Anterior cingulate cortex (tissue), 58 donors: ENCODE measurements at regions not wholly inside any gene's neighbourhood (a gene's known extent, or its start where the extent isn't known, plus 50 kb on each side); places are given as distances from the start of the nearest gene placed in this dataset.
A peak's percentile ranks its signal among the peaks of the same experiment; 100 is the strongest.
"Not testable (repeated sequence)": the region's sequence is repeated elsewhere in the genome, so short reads cannot be mapped to it uniquely, and the experiment has no call there.

Experiments used
- DNase-seq, 58 donors: peaks; one replicate each; lab custom pipeline; 2025; lab: John Stamatoyannopoulos, UW

DNA sequence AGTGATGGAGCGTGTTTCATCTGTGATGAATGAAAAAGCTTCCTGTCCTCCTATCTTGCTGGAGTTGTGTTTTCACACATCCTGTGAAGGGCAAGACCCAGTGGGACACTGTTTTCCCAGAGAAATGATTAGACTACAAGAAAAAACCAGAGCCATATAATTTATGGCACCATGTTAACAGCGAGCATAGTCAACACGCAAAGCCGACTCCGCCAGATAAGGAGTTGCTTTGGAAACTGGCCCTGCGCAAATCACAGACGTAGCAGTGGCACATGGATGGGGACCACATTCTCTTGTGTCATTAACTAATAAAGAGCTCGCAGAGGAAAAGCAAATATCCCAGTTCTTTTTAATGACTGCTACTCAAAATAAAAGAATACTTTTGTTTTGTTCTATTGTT is 471.2 kb upstream of the RUNX1 start:
- DNase-seq: no peak

DNA sequence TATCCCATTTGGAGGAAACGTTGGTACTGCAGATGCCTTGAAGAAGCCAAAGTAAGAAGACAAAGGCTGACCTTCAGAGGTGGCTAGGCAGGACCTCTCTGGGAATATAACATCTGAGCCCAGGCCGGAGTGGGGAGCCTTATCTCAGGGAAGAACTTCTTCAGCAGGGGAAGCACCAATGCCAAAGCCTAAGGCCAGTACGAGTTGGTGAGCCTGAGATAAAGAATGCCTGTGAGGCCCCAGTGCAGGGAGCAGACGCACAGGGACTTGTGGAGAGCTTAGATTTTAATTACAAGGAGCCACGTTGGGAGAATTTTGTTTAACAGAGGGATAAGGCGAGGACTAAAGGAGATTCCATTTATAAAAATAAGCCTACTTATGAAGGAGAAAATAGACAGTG is 468.8 kb upstream of the RUNX1 start:
- no peak for DNase-seq

DNA sequence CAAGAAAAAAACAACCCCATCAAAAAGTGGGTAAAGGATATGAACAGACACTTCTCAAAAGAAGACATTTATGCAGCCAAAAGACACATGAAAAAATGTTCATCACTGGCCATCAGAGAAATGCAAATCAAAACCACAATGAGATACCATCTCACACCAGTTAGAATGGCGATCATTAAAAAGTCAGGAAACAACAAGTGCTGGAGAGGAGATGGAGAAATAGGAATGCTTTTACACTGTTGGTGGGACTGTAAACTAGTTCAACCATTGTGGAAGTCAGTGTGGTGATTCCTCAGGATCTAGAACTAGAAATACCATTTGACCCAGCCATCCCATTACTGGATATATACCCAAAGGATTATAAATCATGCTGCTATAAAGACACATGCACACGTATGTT is 467.2 kb upstream of the RUNX1 start:
- DNase-seq: not testable (repeated sequence)

DNA sequence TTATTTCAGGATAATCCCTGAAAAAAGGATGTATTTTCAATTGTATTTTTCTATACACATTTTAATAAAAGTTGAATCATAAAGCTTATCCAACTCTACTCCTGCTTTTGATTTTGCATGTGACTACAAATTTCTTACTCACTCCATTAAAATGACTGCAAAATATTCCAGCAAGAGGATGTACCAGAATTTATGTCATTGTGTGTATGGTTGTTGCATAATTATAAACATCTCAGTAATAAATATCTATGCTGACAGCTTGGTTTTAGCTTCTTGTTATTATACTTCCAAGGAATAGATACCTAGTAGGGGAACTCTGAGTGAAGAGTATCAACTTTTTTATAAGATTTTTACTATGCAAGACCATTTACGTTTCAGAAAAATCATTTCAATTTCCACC is 463.2 kb upstream of the RUNX1 start:
- DNase-seq: no peak

DNA sequence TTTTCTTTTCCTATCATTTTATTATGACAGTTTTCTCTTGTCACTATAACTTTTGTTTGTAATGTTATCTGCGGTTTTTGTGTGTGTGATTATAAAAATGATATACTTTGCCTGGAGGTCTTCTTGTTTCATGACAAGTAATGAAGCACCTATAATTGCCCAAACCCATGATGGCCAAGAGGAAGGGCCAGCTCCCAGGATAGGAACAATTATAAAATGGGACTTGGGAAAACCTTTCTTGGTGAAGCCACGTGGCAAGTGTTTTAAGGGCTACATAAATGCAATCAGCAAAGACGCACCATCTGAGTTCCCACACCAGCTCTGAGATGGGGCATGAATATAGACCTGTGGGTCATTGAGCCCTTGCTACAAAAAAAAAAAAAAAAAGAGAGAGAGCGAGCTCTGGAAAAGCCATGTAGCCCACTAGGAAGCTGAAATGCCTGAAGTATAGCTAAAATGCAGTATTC is 462.6 kb upstream of the RUNX1 start:
- no peak for DNase-seq

DNA sequence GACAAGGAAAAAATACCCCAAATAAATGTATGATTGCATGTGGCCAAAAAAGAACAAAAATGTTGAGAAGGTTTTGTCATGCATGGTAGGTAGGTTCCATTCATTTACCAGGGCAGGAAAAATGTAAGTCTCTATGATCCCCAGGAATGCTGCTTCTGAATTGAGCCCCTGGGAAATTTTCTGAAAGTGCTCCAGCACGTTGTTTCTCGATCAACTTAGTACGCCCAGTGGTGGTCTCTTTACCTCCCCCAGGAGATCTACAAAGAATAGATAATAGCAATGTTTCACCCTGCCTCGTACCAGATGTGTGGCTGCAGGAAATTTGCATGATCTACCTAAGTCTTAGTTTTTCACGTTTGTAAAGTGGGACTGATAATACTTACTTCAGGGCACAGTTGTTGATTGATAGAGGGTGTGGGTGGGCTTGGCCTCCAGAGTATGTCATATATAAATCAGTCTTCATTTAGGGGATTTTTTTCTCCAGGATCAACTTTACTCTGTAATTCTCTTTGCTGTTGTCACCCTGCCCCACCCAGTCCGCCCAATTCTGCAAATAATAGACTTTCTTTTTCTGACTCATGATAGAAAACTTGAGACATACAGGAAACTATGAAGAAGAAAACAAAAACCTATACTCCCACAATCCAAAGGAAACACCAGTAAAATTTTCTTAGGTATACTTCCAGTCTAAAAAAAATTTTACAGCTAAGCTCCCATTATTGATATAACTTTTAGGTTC is 462.0 kb upstream of the RUNX1 start:
- DNase-seq: no peak

DNA sequence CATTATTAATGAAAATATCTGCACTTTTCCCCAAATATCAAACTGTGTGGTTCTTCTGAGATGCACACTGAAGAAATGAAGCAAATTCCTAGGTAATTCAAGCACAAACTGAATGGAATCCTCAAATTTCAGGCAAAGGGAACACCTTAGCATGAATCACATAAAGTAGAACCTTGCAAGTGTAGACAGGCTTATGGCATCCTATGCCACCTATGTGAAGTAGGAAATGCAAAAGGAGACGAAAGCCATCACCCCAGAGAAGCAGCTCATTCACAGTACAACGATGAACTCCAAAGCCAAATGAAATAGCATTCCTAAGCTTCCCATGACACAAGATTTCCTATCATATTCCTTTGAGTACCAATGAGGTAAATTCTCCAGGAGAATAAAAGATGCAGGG is 461.2 kb upstream of the RUNX1 start:
- no peak for DNase-seq

DNA sequence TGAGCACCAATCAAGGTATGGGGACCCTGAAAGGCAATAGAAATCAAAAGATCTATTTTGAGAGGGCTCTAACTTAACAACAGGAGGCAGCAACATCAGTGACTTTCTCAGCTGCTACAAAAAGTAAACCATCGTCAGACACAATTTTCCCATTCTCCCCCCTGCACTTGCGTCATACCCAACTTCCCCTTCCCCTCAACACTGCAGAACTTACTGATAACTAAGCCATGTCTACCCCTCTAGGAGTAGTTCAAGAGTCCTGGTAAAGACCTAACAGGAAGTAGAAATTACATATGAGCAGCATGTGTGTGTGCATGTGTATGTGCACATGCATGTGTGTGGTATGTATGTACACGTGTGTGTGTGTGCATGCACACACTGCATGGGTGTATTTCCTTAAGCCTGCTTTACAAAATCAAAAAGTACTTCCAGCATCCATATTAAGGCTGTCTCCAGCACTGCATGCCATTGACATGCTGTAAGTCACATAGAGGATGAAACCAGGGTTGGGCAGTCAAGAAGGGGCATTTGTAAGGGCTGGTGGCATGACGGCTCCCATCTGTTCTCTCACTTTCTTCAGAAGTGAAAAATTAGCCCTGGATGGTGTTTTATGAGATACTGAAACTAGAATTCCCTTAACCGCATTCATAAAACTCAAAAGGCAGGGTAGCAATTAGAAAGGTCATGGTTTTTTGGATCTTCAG is 460.1 kb upstream of the RUNX1 start:
- peak in 6 of 58 donors; percentile 3 to 33 (median 14) for DNase-seq

DNA sequence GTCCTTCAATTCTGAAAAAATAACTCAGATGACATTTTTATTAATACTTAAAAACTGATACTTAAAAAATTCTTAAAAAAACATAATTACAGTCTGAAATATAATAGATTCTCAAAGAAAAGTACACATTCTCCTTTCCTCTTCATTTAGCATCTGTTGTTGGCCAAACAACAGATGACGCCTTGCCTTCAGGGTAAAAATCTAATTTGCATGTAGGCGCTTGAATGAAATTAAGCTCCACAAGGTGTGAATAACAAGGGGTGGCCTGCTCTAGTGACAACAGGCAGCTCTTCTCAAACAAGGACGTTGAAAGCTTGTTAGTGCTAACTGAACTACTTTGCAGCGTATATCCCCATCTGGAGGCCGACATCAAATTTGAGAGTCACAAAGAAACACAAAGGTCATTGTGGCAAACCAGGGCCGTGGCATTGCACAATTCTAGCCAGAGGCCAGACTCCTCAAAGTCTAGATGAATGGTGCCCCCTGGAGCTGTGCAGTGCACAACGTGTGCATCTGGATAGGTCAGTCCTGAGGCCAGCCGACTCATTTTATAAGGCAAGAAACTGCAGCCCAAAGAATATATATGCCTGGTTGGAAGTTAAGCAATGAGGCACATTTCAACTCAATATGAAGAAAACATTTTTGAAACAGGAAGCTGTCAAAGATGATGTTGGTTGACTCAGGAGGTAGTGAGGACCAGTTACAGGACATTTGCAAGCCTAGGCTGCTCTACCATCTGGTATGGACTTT is 459.2 kb upstream of the RUNX1 start:
- DNase-seq: peak in 21 of 58 donors; percentile 6 to 65 (median 16)

DNA sequence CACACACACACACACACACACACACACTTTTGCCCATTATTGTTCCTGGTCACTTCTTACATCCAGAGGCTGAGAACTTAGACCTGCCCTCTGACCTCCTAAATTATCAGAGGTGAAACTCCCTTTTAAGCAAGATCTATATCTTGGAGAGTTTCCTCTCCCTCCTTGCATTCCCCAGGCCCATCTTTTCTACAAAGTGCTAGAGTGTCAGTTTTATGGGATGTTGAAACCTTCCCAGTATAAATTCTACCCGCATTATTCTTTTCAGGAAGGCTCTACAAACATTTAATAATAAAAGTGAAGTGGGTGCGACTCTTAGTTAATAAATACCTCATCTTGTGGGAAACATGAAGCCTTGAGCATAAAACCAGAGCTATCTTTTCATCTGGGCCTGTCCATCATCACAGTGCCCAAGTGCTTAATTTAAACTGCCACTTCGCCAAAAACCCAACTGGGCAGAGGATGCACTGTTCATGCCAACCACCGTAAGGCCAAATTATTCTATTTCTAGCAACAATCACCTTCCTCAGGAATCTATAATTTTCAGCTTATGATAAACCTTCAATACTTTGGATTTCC is 458.2 kb upstream of the RUNX1 start:
- DNase-seq: no peak

DNA sequence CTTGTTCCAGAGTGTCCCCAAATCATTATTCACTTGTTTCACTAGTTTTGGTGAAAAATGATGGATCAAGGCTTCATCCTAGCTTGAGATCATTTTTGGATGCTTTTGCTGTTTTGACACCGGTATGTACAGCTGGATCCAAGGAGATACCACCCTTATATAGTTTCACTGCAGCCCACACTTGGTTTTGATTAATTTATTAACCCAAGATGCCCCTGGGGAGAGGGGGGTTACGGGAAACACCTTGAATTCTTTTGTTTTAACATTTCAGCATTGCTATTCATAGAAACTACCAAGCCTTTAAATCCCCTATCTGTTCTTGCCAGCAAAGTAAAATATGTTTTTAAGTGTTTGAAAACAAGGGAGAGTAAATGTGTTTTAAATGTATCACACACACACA is 457.7 kb upstream of the RUNX1 start:
- DNase-seq: no peak

DNA sequence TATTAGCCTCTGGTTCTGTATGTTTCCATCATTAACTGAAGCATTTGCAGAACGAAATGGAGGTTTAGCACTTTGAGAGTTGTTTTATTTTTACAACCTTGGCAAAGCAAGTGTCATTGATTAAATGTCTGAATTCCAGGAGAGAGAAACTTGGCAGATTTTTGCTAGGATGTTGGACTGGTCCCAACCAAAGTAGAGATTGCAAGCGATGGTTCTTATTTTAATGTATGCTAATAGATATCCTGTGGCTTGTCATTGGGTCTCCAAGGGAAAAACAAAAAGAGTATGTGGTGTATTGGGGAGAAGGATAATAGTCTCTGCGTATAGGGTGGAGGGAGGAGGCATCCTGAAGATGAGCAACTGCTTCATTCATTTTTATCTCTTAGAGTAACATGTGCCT is 457.2 kb upstream of the RUNX1 start:
- DNase-seq: no peak

DNA sequence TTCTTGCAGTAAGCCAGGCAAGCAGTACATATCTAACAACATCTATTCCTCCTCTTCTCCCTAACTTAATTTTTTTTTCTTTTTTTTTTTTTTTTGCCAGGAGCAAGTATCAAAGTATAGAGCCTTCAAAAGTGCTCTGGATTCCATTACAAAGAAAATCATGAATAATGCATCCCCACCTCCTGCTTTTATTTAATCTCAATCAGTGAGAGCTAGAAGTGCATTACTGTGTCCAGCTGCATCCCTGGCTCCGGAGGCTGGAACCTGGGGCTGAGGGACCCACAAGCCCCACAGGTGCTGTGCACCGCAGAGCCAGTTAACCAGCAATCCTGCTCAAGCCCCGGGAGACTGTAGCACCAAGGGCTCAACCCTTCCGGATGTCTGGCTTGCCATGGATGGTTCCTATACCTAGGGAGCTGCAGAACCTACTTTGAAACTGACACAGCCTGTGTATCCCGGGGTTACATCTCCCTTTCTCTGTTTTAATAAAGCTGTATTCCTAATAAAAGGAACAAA is 455.9 kb upstream of the RUNX1 start:
- DNase-seq: no peak

DNA sequence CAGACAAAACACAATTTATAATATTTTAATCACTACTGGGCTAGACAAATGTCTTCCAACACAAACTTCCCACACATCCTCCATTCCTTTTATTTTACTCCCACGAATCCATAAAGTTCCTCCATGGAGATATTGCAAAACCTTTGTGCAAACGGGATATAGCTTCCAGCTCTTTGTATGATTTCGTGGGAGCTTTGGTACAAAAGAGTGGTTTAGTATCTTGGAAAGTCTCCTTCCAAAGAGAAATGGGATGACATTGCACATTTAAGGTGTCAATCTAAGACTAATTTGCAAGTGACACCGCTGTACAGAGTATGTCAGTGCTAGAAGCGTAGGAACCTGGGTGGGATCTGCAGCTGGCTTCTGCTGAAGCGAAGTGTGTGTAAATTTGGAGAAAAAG is 455.2 kb upstream of the RUNX1 start:
- no peak for DNase-seq

DNA sequence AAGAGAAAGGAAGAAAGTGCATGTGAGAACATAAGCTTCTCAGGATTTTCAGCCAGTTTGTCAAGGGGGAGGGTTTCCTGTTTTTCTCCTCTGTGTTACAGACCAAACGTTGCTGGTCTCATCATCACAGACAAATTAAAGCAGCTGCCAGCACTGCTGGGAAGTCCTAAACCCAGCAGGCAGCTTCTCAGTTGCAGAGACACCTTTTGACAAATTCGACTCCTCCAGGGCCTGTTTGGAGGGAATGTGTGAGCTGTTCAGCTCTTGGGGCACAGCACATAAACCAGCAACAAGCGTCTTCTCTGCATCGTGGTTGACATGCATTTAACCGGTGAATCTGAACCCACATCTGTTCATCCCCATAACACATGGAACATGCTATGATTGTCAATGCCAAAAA is 454.6 kb upstream of the RUNX1 start:
- DNase-seq: no peak

DNA sequence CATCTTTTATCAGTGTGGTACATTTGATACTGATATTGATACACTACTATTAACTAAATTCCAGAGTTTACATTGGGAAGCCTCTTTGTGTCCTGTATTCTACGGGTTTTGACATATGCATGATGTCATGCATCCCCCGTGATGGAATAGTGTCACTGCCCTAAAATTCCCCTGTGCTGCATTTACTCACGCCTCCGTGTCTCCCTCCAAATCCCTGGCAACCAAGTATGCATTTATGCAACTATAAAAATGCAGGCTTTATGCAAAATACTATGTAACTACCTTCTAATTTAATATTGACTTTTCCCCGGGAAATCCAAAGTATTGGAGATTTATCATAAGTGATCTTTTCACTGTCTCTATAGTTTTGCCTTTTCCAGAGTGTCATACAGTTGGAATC is 453.7 kb upstream of the RUNX1 start:
- DNase-seq: no peak

DNA sequence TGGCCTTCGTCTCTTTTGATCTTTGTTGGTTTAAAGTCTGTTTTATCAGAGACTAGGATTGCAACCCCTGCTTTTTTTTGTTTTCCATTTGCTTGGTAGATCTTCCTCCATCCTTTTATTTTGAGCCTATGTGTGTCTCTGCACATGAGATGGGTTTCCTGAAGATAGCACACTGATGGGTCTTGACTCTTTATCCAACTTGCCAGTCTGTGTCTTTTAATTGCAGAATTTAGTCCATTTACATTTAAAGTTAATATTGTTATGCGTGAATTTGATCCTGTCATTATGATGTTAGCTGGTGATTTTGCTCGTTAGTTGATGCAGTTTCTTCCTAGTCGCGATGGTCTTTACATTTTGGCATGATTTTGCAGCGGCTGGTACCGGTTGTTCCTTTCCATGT is 448.4 kb upstream of the RUNX1 start:
- not testable (repeated sequence) for DNase-seq

DNA sequence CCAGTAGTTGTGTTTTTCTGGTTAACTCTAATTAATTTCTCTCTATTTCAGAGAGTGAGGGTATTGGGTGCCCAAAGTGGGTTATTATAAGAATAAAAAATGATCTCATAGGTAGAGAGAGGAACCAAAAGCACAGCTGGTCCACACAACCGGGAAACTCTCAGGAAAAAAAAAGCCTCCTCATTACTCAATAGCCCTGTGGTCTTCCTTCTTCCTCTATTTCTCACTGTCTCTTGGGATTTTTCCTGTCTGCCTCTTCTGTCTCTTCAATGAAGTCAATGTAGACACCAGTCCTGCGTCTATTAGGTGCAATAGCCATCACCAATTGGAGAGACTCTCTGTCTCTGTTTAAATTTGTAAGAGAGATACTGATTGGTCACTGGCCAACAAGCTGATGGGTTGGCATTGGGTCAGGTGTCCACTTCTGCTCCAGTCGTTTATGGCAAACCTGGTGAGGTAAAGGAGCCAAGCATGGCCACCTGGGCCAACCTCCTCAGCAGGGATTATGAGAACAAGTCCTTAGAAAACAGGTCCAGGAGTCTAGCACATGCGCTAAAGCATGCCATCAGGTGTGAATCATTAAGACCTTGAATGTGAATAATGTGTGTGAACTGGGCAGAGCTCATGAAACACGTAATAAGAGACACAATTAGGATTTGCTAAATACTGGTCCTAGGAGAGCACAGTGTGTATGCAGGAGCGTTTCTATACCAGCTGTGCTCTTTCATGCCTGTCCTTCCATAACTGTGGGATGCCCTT is 443.0 kb upstream of the RUNX1 start:
- DNase-seq: peak in 2 of 58 donors; percentile 4 to 21

DNA sequence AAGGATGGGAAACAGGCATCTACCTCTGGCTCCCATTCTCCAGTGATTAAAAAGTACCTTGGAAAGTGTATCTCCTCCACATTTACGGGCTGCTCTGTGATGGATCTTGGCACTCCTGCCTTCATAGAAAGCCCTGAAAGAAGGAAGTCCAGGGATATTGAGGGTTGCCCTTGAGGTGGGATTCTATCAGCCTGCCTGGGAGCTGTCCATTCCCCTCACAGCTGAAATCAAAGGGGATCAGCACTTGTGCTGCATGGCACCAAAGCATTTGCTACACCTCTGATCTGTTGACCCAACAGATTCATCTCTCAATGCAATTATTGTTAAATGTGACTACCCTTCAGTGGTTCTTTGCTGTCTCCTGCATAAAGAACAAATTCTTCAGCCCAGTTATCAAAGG is 442.0 kb upstream of the RUNX1 start:
- DNase-seq: no peak

DNA sequence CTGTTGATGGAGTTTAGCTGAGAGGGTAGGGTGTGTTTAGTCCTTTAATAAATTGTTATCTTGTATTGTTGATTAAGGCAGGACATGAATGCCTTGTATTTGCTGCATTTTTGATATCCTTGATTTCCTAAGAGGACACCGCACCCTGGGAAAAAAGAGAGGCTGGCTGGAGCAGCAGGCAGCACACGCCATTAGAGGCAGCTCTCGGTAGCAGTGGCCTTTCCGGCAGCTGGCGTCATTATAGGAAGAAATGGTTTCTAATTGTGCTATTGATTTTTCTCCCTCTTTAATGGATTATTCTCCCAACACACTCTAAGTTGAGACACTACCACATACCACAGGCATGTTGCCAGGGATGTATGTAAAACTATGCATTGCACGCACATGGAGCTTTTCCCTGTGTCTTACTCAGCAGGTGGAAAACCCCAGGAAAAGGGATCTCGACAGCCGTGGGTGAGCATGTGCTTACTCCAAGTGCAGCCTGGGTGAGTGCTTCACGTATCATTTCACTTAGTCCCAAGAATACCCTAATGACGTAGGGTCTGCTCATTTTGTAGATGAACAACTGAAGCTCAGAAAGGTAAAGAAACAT is 440.4 kb upstream of the RUNX1 start:
- no peak for DNase-seq
